ENCODE measurements at regions not wholly inside any gene's neighbourhood (a gene's known extent, or its start where the extent isn't known, plus 50 kb on each side); places are given as distances from the start of the nearest gene placed in this dataset.
"Not testable (repeated sequence)": the region's sequence is repeated elsewhere in the genome, so short reads cannot be mapped to it uniquely, and the experiment has no call there.

DNA sequence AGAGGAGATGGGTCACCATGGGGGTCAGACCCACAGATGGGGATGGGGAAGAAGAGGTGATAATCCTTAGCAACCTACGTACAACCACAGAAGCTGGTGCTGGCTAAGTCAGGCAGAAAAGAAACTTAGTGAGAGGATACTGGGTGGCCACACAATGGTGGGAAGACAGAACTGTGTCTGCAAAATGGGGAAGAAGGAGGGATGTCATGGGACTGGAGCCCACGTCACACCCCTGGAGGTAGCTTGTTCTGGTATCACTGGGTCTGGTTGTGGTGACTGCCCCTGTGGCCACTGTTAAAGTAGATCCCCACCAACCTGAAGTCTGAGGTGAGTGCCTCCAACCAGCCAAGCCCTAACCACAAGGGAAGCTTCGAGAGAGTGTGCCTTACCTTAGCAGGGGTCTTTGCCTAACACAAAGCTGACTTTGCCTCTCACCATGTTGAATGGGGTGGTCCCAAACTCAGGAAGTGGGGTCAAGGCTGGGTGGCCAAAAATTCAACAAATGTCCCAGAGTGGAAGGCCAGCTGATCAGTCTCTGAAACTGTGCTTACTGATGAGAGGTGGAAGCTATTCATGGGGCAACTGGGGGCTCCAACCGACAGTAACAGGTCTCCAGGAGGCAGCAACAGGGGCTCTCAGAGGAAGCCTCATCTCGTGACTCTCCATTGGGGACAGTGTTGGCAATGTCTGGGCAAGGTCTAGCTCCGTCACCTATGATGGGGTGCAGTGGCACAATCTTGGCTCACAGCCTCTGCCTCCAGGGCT is 64.8 kb upstream of the SLC1A4 start:
- peak; percentile 17 for DNase-seq

DNA sequence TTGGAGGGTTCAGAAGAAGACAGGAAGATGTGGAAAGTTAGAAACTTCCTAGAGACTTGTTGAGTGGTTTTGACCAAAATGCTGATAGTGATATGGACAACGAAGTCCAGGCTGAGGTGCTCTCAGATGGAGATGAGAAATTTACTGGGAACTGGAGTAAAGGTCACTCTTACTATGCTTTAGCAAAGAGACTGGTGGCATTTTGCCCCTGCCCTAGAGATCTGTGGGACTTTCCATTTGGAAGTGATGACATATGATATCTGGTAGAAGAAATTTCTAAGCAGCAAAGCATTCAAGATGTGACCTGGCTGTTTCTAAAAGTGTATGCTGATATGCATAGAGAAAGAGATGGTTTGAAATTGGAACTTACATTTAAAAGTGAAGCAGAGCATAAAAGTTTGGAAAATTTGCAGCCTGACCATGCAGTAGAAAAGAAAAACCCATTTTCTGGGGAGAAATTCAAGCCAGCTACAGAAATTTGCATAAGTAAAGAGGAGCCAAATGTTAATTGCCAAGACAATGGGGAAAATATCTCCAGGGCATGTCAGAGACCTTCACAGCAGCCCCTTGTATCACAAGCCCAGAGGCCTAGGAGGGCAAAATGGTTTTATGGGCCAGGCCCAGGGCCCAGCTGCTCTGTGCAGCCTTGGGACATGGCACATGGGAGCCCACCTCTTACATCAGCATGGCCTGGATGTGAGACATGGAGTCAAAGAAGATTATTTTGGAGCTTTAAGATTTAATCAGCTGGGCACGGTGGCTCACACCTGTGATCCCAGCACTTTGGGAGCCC is 63.1 kb upstream of the SLC1A4 start:
- not testable (repeated sequence) for DNase-seq

DNA sequence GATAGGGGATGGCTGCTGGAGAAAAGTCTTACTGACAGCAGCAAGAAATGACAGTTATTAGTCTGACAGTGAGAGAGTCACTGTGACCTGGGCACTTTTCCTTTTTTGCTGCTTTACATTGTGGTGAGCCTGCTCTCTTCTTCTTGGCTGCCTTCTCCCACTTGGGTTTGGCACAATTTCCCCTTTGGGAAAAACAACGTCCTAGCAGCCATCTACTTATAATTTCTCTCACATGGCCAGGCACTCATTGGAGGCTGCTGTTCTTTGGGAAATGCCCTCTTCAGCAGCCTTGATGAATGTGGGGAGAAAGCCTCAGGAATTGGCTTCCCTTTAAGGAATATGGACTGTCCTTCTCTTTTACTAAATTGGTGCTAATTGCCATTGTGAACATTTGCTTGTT is 60.4 kb upstream of the SLC1A4 start:
- DNase-seq, result no peak

DNA sequence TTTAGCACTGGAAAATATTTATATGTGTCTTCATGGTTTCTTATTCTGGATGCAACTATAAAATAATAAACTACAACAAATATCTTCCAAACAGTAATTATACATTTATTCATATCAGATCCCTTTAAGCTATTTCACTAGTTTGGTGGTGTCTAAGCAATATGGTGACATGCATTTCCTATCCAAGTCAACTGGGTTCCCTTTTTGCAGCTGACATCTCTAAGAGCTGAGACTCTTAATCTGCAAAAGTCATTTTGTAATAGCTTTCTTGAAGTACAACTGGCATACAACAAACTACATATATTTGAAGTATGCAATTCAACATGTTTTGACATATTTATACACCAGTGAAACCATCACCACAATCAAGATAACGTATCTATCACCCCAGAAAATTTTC is 59.9 kb upstream of the SLC1A4 start:
- no peak for DNase-seq

DNA sequence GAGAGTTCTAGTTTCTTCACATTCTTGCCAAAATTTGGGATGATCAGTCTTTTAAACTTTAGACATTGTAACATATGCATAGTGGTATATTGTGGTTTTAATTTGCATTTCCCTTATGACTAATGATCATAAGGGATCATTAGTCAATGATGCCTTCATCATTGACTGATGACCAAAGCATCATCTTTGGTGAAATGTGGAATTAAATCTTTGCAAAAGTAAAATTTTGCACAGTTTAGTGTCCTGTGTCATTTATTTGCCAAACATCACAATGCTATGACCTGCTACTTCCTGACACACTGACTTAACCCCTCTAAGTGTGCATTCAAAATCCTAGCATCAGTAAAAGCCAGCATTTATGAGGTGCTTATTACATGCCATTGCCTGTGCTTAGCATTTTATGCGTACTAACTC is 58.9 kb upstream of the SLC1A4 start:
- DNase-seq, result no peak

DNA sequence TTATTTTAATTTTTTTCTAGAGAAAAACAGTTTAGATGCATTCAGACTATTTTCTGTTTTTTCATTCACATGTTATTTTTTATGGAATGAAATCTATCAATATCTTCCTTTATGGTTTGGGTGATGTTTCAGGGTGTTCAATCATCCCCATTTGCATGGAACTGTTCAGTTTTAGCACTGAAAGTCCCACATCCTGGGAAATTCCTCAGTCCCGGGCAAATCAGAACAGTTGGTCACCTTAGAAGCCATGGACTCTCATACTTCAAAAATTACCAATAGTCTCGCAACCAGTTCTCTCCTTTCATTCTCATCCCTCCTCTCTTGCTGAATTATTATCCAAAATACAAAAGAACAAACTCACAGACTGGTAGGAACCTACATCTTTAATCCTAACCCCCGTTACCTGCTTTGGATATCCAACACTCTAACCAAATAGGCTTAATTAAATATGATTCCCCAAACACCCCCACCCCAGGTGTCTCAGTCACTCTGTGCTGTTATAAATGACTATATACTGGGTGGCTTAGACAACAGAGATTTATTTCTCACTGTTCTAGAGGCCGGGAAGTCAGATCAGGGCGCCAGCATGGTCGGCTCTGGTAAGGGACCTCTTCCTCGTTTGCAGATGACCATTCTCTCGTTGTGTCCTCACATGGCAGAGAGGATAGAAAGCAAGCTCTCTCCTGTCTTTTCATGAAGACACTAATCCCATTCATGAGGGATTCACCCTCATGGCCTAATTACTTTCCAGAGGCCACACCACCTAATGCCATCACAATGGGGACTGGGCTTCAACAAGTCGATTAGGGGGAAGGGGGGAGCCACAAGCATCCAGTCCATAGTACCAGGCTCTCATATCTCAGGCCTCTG is 57.7 kb upstream of the SLC1A4 start:
- no peak for DNase-seq

DNA sequence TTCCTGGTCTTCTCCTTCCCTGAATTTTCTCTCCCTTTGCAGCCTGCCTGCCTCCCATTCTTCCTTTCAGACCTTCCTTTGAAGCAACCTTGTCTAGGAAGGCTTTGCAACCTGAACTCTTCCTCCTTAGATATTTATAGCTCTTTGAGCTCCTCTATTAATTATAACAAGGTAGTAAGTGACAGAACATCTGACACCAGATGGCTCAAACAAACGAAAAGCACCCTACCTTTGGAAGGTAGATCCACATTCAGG is 57.2 kb upstream of the SLC1A4 start:
- DNase-seq, result no peak

DNA sequence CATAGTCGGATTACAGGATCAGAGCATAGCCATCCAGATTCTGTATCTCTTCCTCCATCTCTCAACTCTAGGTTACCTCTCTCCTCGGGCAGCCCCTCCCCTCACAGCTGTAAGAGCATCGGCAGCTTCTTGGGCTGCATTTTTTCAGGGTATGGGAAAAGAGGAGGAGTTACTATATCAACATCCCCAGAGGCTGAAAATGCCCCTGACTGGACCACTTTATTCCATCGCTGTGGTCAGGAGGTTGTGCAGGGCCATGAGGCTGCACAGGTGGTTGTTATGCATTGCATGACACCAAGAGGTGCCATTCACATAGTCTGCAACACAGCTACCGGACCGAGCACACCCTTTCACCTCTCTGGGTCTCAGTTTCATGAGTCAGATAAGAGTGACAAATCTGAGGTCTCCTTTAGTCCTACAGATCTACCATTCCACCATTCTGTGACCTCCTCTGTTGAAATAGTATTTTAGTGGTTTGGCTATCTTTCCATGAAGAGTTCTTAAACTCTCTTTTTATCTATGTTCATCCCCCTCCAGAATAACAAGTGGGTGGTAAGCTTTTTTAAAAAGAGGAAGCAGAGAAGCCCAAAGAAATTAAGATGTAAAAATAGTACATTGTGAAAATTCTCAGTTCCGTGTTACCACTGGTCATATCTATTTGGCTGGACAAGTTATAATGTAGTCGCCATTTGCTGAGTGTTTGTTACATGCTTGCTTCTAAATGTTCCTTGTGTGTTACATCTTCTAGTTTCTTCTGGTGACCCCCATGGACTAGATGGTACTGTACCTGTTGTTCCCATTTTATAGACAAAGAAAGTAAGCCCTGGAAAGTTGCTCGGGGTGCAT is 56.6 kb upstream of the SLC1A4 start:
- no peak for DNase-seq

DNA sequence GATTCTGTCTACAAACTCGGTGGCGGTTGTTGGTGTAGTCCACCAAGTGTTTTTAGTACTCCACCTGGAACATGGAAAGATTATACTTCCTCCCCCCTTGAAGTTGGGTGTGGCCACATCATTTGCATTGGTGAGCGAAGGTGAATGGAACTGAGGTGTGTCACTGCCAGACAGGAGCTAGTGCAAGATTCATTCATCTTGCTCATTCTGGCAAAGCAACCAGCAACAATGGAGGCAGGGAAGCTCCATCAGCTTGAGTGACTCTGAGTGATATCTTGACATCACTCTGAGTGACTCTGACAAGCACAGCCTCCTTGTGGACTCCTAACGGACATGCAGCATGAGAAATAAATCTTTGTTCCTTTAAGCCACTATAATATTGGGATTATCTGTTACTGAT is 54.7 kb upstream of the SLC1A4 start:
- DNase-seq, result no peak

DNA sequence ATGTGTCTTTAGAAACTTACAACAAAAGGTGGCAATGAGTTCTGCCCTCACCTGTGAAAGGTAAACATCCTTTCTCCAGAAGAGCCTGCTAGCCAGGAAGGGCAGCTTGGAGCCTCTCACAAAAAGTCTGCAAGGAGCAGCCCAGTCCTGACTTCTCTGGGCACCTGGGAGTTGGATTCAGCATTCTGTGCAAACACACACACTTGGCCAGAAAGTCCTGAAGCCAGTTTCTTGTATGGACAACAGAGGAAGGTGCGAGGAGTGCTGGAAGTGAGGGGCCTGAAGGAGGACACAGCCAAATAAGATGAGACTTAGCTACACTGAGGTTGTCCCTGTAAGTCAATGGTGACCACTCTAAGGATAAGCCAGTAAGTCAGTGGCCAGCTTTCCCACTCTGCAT is 52.4 kb upstream of the SLC1A4 start:
- DNase-seq, result no peak

DNA sequence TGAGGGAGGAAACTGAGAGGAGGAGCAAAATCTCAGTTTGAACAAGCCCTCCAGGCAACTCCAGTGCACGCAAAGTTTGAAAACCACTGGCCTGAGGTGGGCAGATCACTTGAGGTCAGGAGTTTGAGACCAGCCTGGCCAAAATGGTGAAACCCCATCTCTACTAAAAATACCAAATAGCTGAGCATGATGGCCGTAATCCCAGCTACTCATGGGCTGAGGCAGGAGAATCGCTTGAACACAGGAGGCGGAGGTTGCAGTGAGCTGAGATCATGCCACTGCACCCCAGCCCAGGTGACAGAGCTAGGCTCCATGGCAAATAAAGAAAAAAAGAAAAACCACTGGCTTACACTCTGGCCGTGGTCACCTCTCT is 51.9 kb upstream of the SLC1A4 start:
- DNase-seq, result not testable (repeated sequence)

DNA sequence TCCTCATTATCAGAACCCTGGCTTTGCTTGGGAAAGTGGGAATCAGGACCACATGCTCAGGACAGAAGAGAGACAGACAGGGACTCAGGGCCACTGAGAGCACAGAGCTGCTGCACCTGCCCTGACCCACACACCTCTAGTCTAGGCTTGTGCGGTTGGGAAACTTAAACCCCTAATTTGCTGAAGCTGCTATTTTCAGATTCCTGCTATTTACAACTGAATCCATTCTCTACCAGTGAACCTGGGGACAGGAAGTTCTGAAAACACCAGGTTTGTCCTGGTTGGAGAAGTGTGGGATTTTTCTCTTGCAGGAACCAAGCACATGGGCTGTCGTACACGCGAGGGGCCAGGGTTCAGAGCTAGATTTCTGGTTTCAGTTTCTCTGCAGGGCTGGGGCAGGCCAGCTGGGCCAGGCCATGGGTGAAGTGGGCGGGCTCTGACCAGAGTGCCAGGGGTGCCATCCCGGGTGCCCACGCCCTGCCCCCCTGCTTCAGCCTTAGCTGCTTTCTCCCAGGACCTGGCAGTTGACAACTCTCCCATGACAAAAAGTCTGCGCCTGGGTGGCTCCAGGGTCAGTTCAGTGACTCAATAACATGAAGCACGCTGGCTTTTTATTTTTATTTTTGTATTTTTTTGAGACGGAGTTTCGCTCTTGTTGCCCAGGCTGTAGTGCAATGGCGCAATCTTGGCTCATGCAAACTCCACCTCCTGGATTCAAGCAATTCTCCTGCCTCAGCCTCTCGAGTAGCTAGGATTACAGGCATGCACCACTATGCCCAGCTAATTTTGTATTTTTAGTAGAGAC is 51.3 kb upstream of the SLC1A4 start:
- DNase-seq, result peak; percentile 21

DNA sequence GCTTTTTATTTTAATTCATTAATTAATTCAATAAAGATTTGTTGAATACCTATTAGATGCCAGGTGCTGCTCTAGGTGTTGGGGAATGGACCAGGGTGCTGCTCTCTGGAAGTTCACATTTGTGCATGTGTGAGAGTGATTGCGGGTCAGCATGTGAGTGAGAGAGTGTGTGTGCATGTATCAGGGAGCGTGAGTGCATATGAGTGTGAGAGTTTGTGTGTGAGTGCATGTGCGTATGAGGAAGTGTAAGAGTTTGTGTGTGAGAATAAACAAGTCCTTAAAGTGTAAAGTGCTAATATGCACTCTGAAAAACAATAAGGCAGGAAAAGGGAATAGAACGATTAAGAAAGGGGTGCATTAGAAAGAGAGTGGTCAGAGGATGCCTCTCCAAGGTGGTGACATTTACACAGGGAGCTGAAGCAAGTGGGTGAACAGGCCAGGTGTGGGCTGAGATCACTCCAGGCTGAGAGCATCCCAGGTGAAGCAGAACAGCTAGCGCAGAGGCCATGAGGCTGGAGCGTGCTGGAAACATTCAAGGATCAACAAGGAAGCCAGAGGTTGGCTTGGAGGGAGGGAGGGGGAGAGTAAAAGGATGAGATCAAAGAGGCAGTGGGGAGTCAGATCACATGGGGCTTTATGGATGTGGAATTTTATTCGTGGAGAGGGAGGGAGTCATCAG is 50.5 kb upstream of the SLC1A4 start:
- DNase-seq, result no peak

DNA sequence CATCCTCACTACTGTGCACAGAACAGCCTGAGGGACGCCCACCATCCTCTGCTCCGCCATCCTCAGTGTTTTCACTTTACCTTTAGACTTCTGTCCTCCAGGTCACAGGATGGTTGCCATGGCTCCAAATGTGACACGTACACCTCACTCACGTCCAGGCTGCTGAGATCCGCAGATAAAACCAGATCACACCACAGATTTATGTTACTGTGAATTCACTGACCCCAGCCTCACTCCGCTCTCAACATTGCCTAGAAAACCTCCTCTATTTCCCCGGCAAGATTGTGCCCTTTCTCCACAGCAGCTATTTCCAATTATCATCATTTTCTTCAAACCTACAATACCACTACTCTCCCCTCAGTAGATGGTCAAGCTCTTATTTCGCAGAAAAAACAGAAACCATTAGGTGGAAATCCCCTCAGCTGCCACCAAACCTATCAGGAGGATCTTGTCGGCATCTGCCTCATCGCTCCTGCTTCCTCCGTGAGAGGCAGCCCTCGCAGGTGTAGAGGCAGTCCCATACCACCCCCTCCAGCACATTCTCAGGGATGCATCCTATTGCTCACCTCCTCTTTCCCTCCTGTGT is 49.8 kb upstream of the SLC1A4 start:
- peak; percentile 37 for DNase-seq
